ENCODE measurements at regions not wholly inside any gene's neighbourhood (a gene's known extent, or its start where the extent isn't known, plus 50 kb on each side); places are given as distances from the start of the nearest gene placed in this dataset.

GRCh38 chr5:67474597-67475238 lies 278.1 kb upstream of the CD180 start (continued):
- TF ChIP-seq YY1 (IDR thresholded peaks at IDR 0.05) (no peak), SP1 (IDR thresholded peaks at IDR 0.05) (no peak)

- WGBS = 94% methylated on average over 1 of the region's 1 CpG
Measured at GRCh38 chr5:67467110-67467509, 270.5 kb upstream of the CD180 start.

More at GRCh38 chr5:67467110-67467509, 270.5 kb upstream of the CD180 start:
- Histone ChIP-seq H3K27me3 (ENCODE audit: control insufficient read depth in 4 of 4, insufficient read depth in 4 of 4, low read length in 3 of 4) (no peaks in the 10 kb centered on the region), H3K4me3 (ENCODE audit: low read depth in 1 of 3, low read length in 3 of 3) (no peak overlapping the region), H3K27ac (ENCODE audit: low read depth in 1 of 2, low read length in 2 of 2) (no peak overlapping the region), H3K4me1 (ENCODE audit: control insufficient read depth in 4 of 4, insufficient read depth in 4 of 4, low read length in 3 of 4) (no peaks in the 10 kb centered on the region), H3K36me3 (ENCODE audit: control insufficient read depth in 4 of 4, insufficient read depth in 3 of 4, low read depth in 1 of 4, low read length in 3 of 4) (no peaks in the 10 kb centered on the region), H3K9me3 (ENCODE audit: control insufficient read depth in 4 of 4, low read length in 3 of 4) (no peaks in the 10 kb centered on the region), H3K9ac (ENCODE audit: low read depth in 1 of 2, low read length in 2 of 2) (no peak overlapping the region)
- no peak for DNase-seq (ENCODE audit: low spot score)
- TF ChIP-seq EGR1 (IDR thresholded peaks at IDR 0.05; ENCODE audit: low read depth in 2 of 2) = no peak
- TF ChIP-seq YY1 (IDR thresholded peaks at IDR 0.05) = no peak
- no peak for TF ChIP-seq JUND (IDR thresholded peaks at IDR 0.05)
- TF ChIP-seq ATF3 (IDR thresholded peaks at IDR 0.05) = no peak
- no peak for TF ChIP-seq FOXA2 (IDR thresholded peaks at IDR 0.05)
- TF ChIP-seq RAD21 (IDR thresholded peaks at IDR 0.05) = no peak
- no peak for TF ChIP-seq HNF4G (IDR thresholded peaks at IDR 0.05)
- no peak for TF ChIP-seq REST (IDR thresholded peaks at IDR 0.05)
- no peak for TF ChIP-seq MAX (IDR thresholded peaks at IDR 0.05)
- no peak for TF ChIP-seq NR2F2 (IDR thresholded peaks at IDR 0.05)
- no peak for TF ChIP-seq TAF1 (conservative IDR thresholded peaks at IDR 0.05)
- no peak for TF ChIP-seq ZBTB33 (IDR thresholded peaks at IDR 0.05)
- TF ChIP-seq HNF4A (conservative IDR thresholded peaks at IDR 0.05) = no peak
- no peak for TF ChIP-seq RXRA (IDR thresholded peaks at IDR 0.05)
- no peak for TF ChIP-seq SP1 (IDR thresholded peaks at IDR 0.05)

Measured in liver (tissue), 7 donors.